AG09309 (cell line): ENCODE measurements at regions not wholly inside any gene's neighbourhood (a gene's known extent, or its start where the extent isn't known, plus 50 kb on each side); places are given as distances from the start of the nearest gene placed in this dataset.
"Not testable (repeated sequence)": the region's sequence is repeated elsewhere in the genome, so short reads cannot be mapped to it uniquely, and the experiment has no call there.

Experiments used
- DNase-seq: peaks from one replicate; pipeline ENCODE4 v3.0.0-alpha.2; 2010; ENCODE audit warnings: low read depth
- H3K4me3 ChIP-seq: 2 replicates; pipeline ENCODE4 v1.5.1; 2011; ENCODE audit warnings: mild to moderate bottlenecking, low read depth, low read length, moderate library complexity; ENCODE audit not compliant: control insufficient read depth
- TF ChIP-seq, protein P1 (sequence below): IDR thresholded peaks from 2 replicates; pipeline ENCODE4 v1.5.1; 2011; ENCODE audit warnings: mild to moderate bottlenecking, low read depth, low read length, inconsistent platforms; ENCODE audit not compliant: insufficient read depth, control insufficient read depth; ENCODE audit errors: missing control alignments

DNA sequence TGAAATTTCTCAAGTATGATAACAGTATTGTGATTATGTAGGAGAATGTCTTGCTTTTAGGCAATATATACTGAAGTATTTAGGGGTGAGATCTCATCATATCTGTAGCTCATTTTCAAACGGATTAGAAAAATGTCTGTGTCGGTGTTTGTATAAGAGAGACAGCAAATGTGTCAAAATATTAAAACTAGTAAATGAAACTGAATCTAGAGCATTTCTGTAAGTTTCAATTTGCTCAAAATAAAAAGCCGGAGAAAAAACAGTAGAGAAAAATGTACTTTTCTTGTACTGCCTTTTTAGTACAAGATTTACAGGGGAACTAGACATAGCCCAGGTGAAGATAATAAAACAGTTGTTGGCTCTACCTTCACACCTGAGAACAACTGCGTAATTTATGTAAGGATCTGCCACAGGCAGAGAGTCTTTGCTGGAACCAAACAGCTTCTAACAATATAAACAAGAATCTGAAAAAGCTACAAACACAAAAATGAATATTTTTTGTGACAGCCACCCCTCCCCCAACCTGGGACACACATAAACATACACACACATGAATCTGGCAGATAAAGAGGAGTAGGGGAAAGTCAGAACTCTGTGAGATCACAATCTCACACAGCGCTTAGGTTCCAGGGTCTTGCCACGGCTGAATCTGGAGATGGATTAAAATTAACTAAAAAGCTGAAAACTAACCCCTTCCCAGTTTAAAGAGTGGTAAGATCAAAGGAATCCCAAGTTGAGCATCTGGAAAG lies 153.3 kb downstream of the AVL9 start:
- no peak for DNase-seq
- TF ChIP-seq, protein P1, sequence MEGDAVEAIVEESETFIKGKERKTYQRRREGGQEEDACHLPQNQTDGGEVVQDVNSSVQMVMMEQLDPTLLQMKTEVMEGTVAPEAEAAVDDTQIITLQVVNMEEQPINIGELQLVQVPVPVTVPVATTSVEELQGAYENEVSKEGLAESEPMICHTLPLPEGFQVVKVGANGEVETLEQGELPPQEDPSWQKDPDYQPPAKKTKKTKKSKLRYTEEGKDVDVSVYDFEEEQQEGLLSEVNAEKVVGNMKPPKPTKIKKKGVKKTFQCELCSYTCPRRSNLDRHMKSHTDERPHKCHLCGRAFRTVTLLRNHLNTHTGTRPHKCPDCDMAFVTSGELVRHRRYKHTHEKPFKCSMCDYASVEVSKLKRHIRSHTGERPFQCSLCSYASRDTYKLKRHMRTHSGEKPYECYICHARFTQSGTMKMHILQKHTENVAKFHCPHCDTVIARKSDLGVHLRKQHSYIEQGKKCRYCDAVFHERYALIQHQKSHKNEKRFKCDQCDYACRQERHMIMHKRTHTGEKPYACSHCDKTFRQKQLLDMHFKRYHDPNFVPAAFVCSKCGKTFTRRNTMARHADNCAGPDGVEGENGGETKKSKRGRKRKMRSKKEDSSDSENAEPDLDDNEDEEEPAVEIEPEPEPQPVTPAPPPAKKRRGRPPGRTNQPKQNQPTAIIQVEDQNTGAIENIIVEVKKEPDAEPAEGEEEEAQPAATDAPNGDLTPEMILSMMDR: no peak
- no peak overlapping the region for H3K4me3 ChIP-seq

- H3K4me3 ChIP-seq, DNase-seq: not testable (repeated sequence)
Observed at GRCh38 chr7:32645255-32645654, 150.0 kb downstream of the AVL9 start.

GRCh38 chr7:32643194-32643593 lies 147.9 kb downstream of the AVL9 start:
- TF ChIP-seq, protein P1: no peak
- H3K4me3 ChIP-seq: no peak overlapping the region
- DNase-seq: no peak

GRCh38 chr7:32639122-32639521 lies 143.8 kb downstream of the AVL9 start:
- TF ChIP-seq, protein P1: no peak
- H3K4me3 ChIP-seq: no peak overlapping the region
- no peak for DNase-seq

- H3K4me3 ChIP-seq, DNase-seq: not testable (repeated sequence)
Observed at GRCh38 chr7:32638479-32639121, 143.3 kb downstream of the AVL9 start.
